HG03354 (cell line): ENCODE measurements at regions not wholly inside any gene's neighbourhood (a gene's known extent, or its start where the extent isn't known, plus 50 kb on each side); places are given as distances from the start of the nearest gene placed in this dataset.

Experiments
- ATAC-seq: cut with Tn5 transposase; IDR thresholded peaks from one replicate; pipeline ENCODE4 v1.9.1; 2021; ENCODE audit warnings: mild to moderate bottlenecking; ENCODE audit not compliant: unreplicated experiment, poor library complexity, severe bottlenecking

DNA sequence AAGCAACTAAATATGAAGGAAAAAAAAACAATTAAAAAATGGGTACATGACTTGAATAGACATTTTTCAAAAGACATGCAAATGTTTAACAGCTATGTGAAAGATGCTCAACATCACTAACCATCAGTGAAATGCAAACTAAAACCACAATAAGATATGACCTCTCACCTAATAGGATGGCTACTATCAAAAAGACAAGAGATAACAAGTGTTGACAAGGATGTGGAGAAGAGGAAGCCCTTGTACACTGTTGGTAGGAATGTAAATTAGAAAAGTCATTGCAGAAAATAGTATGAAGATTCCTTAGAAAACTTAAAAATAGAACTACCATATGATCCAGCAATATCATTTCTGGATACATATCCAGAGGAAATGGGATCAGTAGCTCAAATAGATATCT lies 324.7 kb upstream of the TLE4 start:
- no peak for ATAC-seq

DNA sequence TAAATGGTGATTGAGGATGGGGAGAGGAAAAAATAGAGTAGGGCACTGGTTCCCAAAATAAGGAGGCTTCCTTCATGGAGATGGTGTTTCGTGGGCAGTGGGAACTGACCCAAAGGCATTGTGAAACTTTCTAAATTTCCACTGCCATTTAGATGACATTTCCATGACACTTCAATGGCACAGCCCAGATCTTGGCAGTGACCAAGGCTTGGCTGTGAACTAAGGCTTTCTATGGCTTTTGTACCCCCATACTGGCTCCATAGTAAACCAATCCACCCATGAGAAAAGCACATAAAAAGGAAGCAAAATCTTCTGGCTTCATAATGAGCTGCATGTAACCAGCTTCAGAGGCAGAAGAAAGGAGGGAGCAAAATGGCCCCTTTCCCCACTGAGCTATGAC lies 321.0 kb upstream of the TLE4 start:
- no peak for ATAC-seq

DNA sequence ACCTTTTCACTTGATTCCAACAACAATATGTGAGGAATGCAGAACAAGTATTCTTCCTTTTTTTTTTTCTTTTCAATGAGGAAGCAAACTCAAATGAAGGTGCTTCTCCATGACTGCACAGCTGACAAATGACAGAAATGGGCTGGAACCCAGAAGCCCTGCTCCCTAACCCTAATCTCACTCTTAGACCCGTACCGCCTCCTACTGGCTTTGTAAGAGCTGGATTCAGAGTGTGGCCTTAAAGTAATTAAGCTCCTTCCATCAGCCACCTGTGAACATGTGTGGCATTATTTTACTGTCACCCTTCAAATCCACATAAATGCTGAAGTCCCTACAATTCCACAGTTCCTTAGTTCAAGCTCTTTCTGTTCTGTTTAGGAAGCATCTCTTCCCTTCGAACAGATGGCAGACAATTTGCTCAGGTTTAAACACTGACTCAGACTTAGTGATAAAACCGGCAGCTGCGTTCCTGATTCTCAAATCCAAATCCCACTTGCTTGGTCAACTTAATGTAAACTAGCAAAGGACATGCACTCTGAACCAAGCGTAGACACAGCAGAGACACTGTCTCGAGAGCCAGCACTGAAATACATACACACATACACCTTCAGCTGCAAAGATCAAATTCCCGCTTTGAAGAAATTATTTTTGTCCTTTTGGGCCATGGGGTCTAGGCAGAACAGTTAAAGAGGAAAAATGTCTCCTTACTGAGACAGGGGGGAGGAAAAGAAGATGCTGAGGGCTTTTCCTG lies 316.7 kb upstream of the TLE4 start:
- no peak for ATAC-seq

DNA sequence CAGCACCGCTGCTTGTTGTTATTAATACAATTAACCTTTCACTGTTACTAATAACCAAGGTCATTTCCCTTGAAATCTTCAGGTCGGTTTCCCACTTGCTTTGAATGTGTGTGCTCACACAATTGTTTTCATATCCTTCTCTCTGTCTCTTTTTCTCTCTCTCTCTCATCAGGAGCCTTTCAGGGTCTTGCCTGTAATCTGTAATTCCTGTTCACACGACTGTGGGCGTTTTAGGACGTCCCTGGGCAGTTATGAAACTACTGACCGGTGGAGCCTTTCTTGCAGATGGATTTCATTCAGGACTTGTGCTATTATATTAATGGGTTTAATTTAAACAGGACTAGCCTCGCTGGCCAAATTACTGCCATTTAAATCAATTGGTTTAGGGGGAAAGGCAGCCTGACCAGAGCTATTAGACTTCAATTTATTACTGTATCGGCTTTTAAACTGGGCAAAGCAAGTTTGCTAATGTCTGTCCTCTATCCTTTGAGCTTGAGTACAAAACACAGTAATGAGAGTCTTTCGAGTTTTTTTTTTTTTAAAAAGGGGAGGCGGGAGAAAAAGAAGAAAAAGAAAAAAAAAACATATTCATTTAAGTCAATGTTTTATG lies 316.0 kb upstream of the TLE4 start:
- ATAC-seq = no peak

DNA sequence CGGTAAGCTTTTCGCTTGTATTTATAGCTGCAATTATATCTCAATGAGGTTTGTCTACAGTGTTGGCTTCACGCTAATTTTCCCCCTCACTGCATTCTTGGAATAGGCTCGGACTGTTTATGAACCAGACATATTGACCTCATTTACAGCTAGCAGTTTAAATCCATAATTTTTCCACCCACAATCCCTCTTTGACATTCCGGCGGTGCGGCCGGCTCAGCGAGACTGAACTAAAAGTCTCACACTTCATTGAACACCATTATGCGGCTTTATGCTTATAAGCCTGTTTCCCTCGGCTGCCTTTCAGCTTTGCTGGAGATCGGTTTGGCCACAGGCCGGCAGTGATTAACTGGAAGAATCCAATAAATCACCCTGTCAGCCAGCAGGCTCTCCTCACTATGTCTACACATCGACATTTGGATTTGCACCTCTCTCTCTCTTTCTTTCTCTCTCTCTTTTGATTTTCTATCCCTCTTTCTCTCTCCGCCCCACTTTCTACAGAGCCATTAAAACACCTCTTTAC lies 315.0 kb upstream of the TLE4 start:
- ATAC-seq = no peak

DNA sequence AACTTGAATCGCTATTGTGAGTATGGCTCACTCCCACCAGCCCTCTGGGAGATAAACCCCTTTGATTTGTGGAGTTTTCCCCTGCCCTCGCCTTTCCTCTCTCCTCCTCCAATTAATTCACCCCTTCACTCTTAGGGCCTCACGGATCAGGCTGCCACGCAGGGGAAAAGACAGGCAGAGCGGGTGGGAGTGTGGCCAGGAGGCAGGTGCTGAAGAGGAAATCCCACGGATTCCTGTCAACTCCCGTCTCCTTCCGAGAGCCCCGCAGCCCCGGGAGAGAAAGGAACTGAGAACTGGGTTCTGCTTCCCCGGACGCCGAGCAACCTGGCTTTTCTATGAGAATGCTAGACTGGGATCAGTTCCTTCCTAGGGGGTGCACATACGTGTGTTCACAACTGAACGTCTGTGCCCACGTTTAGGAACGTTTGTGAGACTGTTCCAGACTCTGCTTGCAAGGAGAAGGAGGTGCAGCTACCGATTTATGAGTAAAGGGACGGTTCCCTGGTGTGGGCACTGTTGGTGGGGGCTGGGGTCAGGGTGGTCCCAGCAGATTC lies 314.5 kb upstream of the TLE4 start:
- no peak for ATAC-seq

DNA sequence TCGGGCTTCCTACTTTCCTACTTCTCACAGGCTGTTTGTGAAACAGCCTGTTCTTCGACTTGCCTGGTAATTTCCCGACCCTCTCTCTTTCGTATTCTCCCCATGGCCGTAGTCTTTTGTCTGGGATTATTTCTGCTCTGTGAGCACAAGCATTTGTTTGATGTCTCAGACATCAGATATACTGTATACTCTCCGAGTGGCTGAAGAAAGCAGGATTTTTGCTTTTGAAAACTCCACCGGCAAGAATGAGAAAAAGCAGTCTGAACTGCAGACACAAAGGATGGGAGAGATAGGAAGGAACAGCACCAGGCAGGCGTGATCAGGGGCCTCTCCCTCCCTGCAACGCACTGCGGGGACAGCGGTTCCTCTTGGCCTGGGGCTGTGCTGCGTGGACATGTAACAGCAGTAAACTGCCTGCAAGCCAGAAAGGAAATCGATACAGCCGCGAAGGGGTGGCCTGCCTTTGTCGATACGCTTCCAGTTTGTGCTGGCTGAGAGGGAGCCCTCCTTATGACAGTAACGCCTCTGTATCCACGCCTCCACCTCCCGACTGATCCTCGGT lies 313.9 kb upstream of the TLE4 start:
- no peak for ATAC-seq

DNA sequence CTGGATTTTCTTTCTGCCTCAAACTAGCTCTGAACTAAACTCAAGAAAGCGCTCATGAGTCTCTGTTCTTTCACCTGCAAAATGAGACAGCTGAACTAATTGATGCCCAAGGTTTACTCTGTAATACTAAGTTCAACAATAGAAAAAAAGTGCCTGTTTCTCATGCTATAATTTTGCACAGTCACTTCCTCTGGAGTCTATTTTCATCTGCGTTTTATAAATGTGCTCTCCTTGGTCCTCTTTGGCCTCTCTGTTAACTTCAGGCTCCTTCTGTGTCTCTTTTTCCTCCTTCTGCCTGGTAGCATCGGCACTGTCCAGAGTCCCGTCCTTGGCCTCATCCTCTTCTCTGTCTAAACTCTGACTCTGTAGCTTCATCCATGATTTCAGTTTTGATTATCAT lies 311.9 kb upstream of the TLE4 start:
- no peak for ATAC-seq

DNA sequence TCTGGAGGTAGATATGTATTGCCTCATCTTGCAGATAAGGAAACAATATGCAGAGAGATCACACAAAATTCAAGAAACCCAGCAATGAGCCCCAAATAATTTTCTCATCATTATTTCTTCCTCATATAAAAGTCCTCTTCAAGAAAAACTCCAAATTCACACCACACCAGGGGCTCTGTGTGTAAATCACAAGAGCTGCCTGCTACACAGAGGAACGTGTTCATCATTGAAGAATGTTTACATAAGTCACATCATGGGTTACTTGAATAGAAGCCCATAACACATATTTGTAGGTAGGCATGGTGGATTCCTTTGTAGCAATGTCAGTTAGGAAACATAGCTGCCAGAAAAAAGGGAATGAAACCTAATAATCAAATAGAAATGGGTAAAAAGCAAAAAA lies 308.1 kb upstream of the TLE4 start:
- no peak for ATAC-seq

DNA sequence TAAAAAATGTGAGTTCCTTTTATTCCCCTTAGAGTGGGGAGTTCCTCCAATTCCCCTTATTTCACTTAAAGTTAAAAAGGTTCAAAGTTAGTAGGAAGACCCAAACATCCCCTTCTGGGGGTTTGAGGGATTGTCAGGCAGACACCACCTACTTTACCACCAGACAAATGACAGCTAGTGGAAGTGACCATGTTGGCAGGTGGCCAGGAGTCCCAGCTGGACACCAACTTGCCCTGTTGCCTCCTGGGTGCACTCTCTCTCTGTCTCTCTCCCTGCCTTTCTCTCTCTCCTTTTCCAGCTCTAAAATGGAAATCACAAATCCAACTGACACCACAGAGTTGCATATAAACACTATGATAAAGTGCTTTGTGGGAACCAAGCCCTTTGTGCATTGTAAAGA lies 307.7 kb upstream of the TLE4 start:
- no peak for ATAC-seq

DNA sequence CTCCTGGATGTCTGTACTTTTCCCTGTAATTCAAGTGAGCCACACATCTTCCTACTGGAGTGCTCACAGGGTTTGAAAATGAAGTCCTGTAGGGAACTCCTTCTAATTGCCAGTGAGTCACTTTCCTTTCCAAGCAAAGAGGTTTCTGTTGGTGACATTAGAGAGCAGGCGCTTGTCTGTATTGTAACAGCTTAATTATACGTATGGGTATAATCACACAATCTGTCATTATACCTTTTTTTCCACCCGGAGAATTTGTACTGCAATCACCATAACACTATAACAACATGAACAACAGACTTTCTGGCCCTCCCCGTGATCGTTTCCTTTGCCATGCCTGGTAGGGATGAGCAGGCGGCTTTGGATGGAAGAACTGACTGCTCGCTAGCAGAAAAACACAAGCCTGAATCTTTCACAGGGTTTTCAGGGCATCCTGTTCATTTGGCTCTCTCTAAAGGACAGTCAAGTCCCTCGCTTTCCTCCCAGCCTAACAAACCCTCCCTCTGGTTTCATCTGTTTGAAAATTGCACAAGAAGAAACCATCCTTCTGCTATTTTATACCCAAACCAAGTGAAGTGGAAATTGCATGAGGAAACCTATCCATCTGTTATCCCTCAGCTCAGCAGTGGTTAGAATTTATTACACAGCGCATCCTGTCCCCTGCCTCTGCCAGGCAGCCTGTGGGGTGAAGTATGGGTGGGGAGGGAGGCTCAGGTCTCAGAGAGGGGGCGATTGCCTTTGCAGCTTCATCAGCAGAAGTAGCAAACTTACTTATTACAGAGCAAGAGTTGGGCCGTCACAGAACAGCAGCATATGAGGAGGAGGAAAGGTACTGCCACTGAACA lies 307.0 kb upstream of the TLE4 start:
- no peak for ATAC-seq

DNA sequence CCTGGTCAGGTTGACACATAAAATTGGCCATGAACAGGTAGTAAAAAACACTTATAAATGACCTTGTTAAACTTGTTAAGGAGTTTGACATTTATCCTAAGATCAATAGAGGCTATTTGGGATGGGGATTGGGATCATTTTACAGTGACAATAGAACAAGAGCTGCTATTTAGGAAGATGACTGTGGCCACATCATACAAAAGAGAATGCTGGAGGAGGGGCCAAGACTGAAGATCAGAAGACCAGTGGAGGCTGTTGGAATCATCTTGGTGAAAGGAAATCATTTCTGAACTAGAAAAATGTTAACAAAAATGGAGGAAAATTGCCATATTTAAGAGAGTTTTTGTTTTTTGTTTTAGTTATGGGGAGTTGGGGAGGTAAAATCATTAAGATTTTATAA lies 304.8 kb upstream of the TLE4 start:
- ATAC-seq = no peak

DNA sequence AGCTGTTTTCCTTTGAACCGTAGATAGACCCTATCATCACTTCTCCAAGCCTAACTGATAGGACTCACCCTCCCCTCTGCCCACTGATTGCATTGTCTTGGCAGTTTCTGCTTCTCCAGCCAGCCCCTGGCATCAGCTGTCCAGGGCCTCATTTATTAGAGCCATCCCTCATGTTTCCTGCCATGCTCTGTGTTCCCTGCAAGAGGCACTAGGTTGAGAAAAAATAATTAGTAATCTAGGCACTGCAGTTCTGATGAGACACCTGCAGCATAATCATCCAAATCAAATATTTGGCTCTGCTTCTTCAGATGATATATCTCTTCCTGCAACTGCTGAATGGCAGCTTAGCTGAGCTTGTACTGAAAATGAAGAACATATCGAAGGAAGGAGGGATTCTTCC lies 303.0 kb upstream of the TLE4 start:
- no peak for ATAC-seq

DNA sequence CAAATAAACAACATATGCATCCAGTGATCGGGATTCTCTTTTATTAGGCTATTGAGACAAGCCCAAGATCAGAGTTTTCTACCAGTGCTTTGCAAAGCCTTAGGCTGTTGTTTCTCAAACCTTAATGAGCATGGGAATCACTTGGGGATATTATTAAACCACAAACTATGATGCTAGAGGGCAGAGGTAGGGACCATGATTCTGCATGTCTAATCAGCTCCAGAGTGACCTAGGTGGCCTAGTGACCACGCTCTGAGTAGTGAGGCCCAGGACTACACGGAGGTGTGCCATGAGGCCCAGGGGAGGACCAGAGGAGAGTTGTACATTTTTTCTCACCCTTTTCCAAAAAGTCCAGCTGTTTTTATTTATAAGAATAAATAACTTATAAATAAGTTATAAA lies 298.5 kb upstream of the TLE4 start:
- no peak for ATAC-seq

DNA sequence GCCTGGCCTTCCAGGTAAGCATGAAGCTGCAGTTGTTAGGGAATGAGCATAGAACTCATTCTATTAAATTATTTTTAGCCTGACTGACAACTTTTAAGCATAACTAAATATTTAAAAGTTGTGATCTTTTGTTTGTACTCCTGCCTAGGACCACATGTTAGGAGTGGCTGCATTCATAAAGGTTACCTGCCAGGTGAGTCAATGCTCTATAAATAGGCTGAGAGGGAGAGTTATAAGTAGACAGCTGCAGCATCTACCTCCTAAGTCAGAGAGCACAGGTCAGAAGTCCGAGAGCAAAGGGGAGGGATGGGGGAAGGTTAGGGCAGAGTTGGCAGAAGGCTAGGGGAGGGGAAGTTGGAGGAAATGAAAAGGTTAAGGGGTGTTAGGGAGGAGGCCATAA lies 292.4 kb upstream of the TLE4 start:
- ATAC-seq = no peak

DNA sequence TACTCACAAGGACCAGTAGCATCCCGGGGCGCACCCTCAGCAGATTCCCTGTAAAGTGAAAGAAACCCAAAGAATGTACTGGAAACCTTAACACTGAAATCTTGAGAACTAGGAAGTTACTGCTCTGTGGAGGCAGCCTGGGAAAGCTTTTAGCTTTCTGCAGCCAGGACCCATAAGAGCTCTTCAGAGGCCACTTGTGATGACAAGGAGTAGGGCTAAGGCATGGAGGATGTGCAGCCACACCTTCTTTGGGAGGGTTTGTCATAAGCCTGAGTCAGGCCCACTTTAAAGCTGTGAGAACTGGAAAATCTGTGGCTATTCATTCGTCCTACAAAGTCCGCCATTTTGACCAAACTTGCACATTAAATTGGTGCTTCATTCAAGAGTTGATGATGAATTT lies 291.1 kb upstream of the TLE4 start:
- no peak for ATAC-seq

DNA sequence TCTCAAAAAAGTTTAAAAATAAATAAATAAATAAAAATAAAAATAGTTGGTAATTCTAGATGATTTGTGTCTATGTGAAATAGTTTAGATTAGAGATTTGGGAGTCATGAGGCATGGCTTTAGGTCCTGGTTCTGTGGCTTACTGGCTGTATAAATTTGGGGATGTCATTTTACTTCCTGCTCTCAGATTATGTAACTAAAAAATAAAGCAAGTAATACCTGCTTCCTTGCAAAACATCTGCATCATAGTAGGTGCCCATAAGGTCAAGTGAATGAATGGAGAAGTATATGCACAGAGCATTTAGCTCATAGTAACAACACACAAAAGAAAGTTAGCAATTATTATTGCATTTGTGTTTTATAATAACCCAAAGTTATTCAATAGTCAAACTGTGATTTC lies 287.7 kb upstream of the TLE4 start:
- ATAC-seq = no peak

DNA sequence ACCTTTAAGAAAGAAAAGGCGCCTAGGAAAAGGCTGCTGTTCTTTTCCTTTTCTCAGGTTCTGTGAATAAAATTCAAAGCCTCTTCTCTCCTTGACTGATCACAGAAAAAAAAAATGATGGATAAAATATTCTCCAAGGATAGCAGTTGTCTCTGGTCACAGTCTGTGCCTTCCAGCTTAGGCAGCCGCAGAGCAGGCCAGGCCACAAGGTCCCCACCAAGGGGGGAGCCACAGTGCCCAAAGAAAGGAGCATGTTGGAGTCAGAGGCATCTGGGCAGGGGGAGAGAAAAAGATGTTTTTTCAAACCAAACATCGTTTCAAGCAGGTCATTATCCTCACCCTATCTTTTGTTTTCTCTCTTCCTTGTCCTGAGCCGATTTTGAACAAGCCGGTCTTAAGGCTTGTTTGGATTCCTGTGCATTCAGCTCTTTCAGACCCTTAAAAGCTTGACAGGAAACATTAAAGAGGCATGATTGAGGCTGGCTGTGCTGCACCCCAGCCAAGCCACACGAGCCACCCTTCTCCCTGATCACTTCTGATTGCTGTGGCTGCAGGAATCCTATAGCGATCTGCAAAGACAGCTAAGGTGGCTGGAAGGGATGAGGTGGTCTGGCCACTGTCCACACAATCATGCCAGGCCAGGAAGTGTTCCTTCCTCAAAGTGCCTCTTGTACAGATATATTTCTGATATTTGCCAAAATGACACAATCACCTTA lies 284.6 kb upstream of the TLE4 start:
- no peak for ATAC-seq

DNA sequence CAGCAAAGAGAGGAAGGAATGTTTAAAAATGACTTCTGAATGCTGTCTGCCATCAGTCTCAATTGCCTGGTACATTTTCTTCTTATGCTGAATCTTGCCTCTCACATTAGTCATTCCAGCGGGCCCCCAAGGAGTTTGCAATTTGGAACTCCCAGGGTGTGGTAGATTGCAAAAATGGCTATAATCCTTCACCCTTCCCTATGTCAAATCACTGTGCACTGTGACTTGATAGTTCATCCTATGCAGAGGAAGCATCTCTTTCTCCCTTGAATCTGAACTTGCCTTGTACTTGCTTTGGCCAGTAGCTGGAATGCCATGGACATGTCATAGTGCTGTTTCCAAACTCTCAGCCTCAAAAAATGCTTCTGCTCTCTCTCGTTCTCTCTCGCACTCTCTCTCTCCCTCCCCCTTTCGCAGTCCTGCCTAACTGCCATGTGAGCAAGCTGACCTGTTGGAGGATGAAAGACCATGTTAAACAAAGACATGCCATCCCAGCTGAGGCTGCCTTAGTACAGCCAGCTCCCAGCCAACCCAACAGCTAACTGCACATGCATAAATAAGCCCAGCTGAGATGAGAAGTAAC lies 284.0 kb upstream of the TLE4 start:
- no peak for ATAC-seq
